NCI-H774 (cell line): ENCODE measurements at regions not wholly inside any gene's neighbourhood (a gene's known extent, or its start where the extent isn't known, plus 50 kb on each side); places are given as distances from the start of the nearest gene placed in this dataset.
A peak's percentile ranks its signal among the peaks of the same experiment; 100 is the strongest.

Experiments
- DNase-seq: peaks from one replicate; lab custom pipeline; 2025; lab: John Stamatoyannopoulos, UW

DNA sequence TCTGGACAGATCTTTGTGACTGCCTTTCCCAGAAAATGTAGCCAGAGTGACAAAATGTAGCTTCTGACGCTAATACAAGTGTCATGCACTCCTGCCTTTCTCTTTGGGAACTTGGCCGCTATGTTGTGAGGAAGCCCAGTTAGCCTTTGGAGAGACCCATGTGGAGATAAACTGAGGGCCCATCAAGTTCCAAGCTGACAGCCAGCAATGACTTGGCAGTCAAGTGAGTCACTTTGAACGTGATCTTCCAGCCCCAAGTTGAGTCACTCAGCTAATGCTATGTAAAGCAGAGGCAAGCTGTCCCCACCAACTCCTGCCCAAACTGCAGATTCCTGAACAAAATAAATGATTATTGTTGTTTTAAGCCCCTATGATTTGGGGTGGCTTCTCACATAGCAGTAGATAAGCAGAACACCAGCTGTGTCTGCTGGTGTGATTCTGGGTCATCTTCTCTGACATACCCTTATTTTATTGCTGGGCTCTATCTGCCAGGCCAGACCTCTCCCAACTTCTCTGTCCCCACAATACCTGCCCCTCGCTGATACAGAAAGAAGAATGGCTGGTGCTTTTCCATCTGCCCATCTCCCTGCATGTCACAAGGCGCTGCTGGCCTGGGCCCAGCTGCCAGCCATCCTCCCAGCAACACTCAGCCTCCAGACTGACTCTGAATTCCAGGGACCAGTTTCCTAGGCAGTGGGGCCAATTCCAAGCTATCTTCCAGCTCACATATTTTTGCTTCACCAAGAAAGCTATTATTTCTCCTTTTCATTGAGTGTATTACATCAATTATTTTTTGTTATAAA, 274.8 kb downstream of the LRFN2 start:
- no peak for DNase-seq

DNA sequence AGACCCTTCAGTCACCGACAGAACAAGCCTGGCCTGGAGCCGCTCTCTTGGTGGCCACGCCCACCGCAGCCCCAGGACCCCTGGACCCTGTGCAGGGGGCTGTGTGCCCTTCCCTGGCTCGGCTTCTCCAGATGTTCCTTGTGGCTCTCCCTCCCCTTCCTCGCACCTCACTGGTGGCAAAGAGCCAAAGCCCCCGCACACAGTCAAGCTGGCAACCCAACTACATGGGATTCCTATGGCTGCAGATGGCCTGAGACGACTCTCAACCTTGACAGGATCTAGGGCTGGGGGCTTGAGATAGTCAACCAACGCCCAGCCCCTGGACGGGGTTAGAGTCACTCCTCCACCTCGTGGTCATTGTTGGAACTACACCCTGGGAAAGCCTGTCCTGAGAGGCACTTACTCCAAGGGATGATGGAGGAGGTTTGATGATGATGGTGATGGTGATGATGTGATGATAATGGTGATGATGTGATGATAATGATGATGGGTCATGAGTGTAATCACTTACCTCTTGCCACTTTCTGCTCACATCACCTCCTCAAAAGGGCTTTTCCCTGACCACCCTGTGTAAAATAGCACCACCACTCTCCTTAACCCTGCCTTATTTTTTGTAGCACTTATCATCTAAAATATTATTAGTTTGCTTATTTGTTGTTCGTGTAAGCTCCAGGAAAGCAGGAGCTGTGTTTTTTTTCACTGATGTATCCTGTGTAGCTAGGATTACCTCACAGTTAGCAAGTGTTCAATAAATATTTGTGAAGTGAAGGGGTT, 278.4 kb downstream of the LRFN2 start:
- peak; percentile 47 for DNase-seq

- no peak for DNase-seq
Measured at GRCh38 chr6:40307712-40308111, 279.5 kb downstream of the LRFN2 start.

- no peak for DNase-seq
Measured at GRCh38 chr6:40302856-40303454, 284.2 kb downstream of the LRFN2 start.

DNA sequence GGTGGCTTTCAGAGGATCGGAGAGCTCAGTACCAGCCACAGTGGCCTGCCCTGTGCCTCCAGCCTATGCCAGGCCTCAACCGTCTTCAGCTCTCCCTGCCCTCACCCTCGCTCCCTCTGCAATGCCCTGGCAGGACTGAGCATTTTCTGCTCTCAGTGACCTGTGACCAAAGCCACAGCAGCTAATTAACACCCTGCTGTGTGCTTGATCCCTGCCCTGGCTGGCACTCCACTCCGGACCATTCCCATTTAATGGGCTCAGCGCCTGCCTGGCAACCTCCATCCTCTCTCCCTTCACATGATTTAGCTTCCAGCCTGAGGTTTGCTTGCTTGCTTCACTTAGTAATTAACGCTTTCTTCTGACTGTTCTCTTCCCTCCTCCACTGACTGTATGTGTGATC, 287.5 kb downstream of the LRFN2 start:
- no peak for DNase-seq

- DNase-seq = no peak
Measured at GRCh38 chr6:40298207-40298606, 289.0 kb downstream of the LRFN2 start.

DNA sequence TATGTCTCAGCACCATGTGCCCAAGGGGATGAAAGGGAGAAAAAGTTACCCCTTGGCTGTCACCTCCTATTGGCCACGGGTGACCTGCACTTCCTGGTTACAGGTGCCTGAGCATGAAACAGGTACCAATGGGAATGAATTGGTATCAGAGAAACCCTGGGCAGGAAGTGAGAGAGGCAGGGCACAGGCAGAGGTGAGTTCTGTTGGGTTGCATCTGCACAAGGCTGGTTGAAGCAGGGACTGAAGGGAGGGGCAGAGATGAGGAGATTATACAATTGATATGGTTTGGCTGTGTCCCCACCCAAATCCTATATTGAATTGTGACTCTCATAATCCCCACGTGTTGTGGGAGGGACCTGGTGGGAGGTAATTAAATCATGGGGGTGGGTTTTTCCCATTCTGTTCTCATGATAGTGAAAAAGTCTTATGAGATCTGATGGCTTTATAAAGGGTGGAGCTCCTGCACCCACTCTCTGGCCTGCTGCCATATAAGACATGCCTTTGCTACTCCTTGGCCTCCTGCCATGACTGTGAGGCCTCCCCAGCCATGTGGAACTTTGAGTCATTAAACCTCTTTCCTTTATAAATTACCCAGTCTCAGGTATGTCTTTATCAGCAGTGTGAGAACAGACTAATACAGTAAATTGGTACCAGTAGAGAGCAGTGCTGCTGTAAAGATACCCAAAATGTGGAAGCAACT, 291.8 kb downstream of the LRFN2 start:
- no peak for DNase-seq

DNA sequence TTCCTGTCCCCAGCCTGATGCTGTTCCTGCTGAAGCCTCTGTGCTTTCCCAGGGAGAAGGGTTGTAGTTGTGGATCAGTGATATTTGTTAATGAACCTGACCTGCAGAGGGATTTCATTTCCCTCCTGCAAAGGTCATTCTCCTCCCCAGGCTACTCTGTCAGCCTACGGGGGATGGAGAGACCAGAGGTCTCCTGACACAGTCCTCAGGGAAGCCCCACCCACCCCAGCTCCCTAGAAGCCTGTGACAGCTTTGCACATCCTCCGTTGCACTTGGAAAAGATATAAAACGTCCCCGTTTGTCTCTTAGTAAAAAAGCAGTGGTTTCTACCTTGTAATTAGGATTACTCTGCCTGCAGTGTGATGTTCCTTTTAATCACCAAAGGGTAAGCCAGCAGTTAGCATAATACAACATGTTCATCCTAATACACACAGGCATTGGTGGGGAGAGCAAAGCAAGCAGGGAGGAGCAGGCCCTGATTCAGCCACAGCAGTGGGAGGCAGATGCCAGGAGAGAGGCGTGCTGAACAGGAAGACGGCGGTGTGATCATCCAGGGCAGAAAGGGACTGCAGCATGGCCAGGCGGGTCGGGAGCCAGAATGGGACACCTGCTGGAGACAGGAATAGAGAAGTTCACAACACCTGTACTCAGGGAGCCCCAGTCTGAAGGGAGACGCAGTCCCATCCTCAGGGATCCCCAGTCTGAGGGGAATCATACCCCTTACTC, 293.5 kb downstream of the LRFN2 start:
- DNase-seq = no peak

DNA sequence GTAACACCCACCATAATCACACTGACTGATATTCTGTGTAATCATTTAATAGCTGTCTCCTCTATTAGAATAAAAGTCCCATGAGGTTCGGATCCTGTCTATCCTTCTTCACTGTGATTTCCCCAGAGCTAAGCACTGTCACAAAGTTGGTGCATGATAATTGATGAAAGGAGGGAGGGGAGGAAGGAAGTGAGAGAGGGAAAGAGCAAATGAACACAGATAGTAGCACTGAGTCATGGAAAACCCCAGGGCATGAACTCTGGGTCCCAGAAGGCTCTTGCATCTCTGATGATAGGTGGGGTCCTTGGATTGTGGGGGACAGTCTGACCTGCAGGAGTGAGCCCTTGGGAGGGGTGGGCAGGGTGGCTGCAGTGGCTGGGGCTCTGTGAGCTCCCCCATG, 294.1 kb downstream of the LRFN2 start:
- DNase-seq = no peak

GRCh38 chr6:40290816-40291215, 296.3 kb downstream of the LRFN2 start:
- DNase-seq = peak; percentile 7

GRCh38 chr6:40288919-40289318, 298.2 kb downstream of the LRFN2 start:
- DNase-seq = no peak

DNA sequence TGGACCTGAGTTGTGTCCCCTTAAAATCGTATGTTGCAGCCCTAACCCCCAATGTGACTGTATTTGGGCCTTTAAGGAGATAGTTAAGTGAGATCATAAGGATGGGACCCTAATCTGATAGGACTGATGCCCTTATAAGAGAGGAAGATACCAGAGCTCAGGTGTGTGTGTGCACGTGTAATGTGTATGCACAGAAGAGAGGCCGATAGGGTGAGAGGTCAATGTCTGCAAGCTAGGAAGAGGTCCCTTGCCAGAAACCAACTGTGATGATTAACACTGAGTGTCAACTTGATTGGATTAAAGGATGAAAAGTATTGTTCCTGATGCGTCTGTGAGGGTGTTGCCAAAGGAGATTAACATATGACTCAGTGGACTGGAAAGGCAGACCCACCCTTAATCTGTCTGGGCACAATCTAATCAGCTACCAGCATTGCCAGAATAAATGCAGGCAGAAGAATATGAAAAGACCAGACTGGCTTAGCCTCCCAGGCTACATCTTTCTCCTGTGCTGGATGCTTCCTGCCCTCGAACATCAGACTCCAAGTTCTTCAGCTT, 299.8 kb downstream of the LRFN2 start:
- DNase-seq = no peak

DNA sequence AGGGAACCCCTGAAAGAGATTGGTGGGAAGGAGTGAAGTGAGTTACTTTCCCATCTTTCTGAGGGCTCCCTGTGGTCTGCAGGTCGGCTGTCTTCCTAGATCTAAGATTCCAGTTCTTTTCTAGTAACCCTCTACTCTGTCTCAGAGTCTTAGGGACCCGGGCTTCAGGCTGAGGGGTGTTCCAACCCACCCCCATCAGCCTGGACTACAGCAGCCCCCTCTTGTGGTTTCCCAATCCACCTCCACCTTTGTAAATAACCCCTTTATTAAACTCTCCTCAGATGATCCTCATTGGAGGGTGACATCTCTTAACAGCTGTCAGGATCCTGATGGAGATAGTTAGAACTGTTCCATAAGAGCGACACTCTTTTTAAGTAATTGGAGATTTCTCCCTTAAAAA, 300.4 kb downstream of the LRFN2 start:
- no peak for DNase-seq

GRCh38 chr6:40285996-40286395, 301.2 kb downstream of the LRFN2 start:
- DNase-seq = no peak

GRCh38 chr6:40285535-40285934, 301.6 kb downstream of the LRFN2 start:
- no peak for DNase-seq

- no peak for DNase-seq
Measured at GRCh38 chr6:40282986-40283385, 304.2 kb downstream of the LRFN2 start.

DNA sequence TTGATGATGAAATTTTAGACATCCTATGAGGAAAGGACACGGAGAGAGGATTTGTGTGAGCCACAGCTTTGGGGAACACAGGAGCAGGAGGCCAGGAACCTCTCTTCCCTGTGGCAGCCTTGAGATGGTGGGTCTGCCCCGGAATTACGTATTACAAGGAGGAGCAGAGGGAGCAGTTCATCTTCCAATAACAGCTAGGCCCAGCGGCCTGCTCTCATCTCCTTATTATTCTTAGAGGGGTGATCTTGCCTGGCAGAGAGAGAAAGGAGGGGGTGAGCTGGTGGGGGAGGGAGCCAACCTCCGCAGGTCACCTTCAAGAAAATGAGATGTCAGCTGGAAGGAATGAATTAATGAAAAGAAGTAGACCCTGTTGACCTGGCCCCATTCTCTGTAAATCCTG, 305.8 kb downstream of the LRFN2 start:
- DNase-seq = no peak

GRCh38 chr6:40280231-40280630, 306.9 kb downstream of the LRFN2 start:
- no peak for DNase-seq

- DNase-seq = no peak
Measured at GRCh38 chr6:40276141-40276540, 311.0 kb downstream of the LRFN2 start.

- DNase-seq = no peak
Measured at GRCh38 chr6:40274058-40274457, 313.1 kb downstream of the LRFN2 start.

- DNase-seq = no peak
Measured at GRCh38 chr6:40268614-40269013, 318.6 kb downstream of the LRFN2 start.
